IMR-90 (cell line): ENCODE measurements at regions not wholly inside any gene's neighbourhood (a gene's known extent, or its start where the extent isn't known, plus 50 kb on each side); places are given as distances from the start of the nearest gene placed in this dataset.

ENCODE experiments used
- BHLHE40 ChIP-seq: fragments of 150-350 bp; IDR thresholded peaks from 2 replicates; pipeline ENCODE4 v1.6.1; 2016; ENCODE audit warnings: mild to moderate bottlenecking, low read depth, low read length
- CEBPB ChIP-seq: IDR thresholded peaks from 2 replicates; pipeline ENCODE4 v1.6.1; 2012; ENCODE audit warnings: low read depth, low read length, improper control_type of control experiment
- CHD1 ChIP-seq: IDR thresholded peaks from 2 replicates; pipeline ENCODE4 v1.6.1; 2012; ENCODE audit warnings: low read depth, low read length, improper control_type of control experiment
- CTCF ChIP-seq: conservative IDR thresholded peaks from 2 replicates; pipeline ENCODE4 v1.5.1; 2012; ENCODE audit warnings: mild to moderate bottlenecking, low read depth, low read length, improper control_type of control experiment
- FOS ChIP-seq: fragments of 150-350 bp; IDR thresholded peaks from 2 replicates; pipeline ENCODE4 v1.6.1; 2016; ENCODE audit warnings: low read depth, low read length
- MAFK ChIP-seq: IDR thresholded peaks from 2 replicates; pipeline ENCODE4 v1.6.1; 2012; ENCODE audit warnings: low read depth, low read length, improper control_type of control experiment
- MAZ ChIP-seq: IDR thresholded peaks from 2 replicates; pipeline ENCODE4 v1.6.1; 2012; ENCODE audit warnings: low read depth, mild to moderate bottlenecking, low read length, improper control_type of control experiment, moderate library complexity, borderline replicate concordance
- MXI1 ChIP-seq: IDR thresholded peaks from 2 replicates; pipeline ENCODE4 v1.6.1; 2012; ENCODE audit warnings: low read depth, mild to moderate bottlenecking, low read length, moderate library complexity, borderline replicate concordance
- POLR2A ChIP-seq: IDR thresholded peaks from 2 replicates; pipeline ENCODE4 v1.6.1; 2012; ENCODE audit warnings: mild to moderate bottlenecking, low read depth, low read length
- RAD21 ChIP-seq: IDR thresholded peaks from 2 replicates; pipeline ENCODE4 v1.6.1; 2012; ENCODE audit warnings: low read length, improper control_type of control experiment
- RCOR1 ChIP-seq: IDR thresholded peaks from 2 replicates; pipeline ENCODE4 v1.6.1; 2012; ENCODE audit warnings: mild to moderate bottlenecking, low read length, improper control_type of control experiment; ENCODE audit not compliant: insufficient replicate concordance
- RFX5 ChIP-seq: IDR thresholded peaks from 2 replicates; pipeline ENCODE4 v1.8.0; 2012; ENCODE audit warnings: low read depth, mild to moderate bottlenecking, low read length, moderate library complexity
- SMC3 ChIP-seq: fragments of 150-350 bp; IDR thresholded peaks from 2 replicates; pipeline ENCODE4 v1.6.1; 2016; ENCODE audit warnings: low read depth, mild to moderate bottlenecking, antibody characterized with exemption, low read length, moderate library complexity
- TF ChIP-seq, protein P1 (sequence below): fragments of 150-350 bp; IDR thresholded peaks from 2 replicates; pipeline ENCODE4 v1.6.1; 2017; ENCODE audit warnings: mild to moderate bottlenecking, antibody characterized with exemption, low read length, low read depth

- no peak for TF ChIP-seq CTCF
- no peak for TF ChIP-seq SMC3
- TF ChIP-seq POLR2A, result no peak
- no peak for TF ChIP-seq MAZ
- no peak for TF ChIP-seq RCOR1
- no peak for TF ChIP-seq MXI1
- TF ChIP-seq, protein P1, sequence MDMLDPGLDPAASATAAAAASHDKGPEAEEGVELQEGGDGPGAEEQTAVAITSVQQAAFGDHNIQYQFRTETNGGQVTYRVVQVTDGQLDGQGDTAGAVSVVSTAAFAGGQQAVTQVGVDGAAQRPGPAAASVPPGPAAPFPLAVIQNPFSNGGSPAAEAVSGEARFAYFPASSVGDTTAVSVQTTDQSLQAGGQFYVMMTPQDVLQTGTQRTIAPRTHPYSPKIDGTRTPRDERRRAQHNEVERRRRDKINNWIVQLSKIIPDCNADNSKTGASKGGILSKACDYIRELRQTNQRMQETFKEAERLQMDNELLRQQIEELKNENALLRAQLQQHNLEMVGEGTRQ, result no peak
- TF ChIP-seq RAD21, result no peak
- no peak for TF ChIP-seq RFX5
- no peak for TF ChIP-seq BHLHE40
- no peak for TF ChIP-seq CHD1
- TF ChIP-seq CEBPB, result no peak
- no peak for TF ChIP-seq FOS
- TF ChIP-seq MAFK, result peak; percentile 44
Observed at GRCh38 chr2:194126418-194126817, 1530.6 kb upstream of the SLC39A10 start.
